ENCODE measurements at regions not wholly inside any gene's neighbourhood (a gene's known extent, or its start where the extent isn't known, plus 50 kb on each side); places are given as distances from the start of the nearest gene placed in this dataset.

DNA sequence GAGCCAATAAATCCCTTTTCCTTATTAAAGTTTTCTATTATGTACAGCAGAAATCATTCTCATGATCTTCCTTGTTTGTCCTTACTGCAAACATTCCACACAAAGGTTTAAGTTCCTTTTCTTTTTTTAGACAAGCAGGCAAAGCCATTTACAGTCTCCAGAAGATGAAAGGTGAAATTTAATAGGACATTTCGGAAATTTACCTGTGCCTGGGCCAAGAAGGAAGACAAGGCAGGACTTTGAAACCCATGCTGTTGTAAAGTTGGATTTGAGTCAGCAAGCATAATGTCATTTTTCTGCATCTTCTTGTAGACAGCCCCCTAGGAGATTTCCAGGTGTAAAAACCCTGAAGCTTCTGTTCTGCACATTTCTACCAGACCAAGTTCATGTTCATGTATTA is 188.1 kb downstream of the PAPSS1 start:
- TF ChIP-seq, protein P1, sequence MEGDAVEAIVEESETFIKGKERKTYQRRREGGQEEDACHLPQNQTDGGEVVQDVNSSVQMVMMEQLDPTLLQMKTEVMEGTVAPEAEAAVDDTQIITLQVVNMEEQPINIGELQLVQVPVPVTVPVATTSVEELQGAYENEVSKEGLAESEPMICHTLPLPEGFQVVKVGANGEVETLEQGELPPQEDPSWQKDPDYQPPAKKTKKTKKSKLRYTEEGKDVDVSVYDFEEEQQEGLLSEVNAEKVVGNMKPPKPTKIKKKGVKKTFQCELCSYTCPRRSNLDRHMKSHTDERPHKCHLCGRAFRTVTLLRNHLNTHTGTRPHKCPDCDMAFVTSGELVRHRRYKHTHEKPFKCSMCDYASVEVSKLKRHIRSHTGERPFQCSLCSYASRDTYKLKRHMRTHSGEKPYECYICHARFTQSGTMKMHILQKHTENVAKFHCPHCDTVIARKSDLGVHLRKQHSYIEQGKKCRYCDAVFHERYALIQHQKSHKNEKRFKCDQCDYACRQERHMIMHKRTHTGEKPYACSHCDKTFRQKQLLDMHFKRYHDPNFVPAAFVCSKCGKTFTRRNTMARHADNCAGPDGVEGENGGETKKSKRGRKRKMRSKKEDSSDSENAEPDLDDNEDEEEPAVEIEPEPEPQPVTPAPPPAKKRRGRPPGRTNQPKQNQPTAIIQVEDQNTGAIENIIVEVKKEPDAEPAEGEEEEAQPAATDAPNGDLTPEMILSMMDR (IDR thresholded peaks at IDR 0.05) = no peak
- no peak for DNase-seq (ENCODE audit: low spot score)
- ATAC-seq (ENCODE audit: low FRiP score) = no peak

DNA sequence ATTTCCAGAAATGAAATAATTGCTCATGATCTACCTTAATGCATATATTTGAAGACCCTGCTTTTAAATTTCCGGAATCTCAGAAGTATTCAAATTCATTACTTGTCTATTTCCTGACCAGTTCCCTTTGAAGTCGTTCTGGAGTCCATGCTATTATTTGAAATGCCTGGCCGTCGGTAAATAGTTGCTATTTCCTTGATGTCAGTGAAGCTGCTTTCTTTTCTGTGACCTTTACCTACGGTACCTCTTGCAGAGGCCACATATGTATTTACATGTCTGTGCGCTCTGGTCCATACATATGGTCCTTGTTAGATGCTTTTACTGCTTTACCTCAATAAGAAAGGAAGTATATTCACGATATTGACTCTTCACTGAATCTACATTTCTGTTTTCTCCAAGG is 199.7 kb downstream of the PAPSS1 start:
- TF ChIP-seq, protein P1 (IDR thresholded peaks at IDR 0.05) = no peak
- ATAC-seq (ENCODE audit: low FRiP score) = no peak
- no peak for DNase-seq (ENCODE audit: low spot score)

DNA sequence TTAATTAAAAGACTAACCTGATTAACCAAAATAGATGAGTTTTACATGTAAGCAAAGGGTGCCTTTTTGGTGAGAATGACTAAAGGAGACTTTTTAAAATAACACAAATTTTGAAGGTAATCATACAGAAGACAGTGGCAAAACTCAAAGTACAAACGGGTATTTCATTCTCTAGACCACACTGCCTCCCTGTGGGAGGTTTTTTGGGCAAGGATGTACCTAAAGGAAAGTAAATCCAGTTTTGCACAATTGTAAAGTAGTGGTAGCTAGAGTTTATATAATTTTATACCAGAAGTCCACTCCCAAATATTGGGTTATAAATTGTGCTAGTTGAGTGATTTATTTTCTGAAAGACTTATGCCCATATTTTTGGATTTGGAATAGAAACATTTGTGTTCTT is 201.0 kb downstream of the PAPSS1 start:
- TF ChIP-seq, protein P1 (IDR thresholded peaks at IDR 0.05) = no peak
- DNase-seq (ENCODE audit: low spot score) = no peak
- ATAC-seq (ENCODE audit: low FRiP score) = no peak

DNA sequence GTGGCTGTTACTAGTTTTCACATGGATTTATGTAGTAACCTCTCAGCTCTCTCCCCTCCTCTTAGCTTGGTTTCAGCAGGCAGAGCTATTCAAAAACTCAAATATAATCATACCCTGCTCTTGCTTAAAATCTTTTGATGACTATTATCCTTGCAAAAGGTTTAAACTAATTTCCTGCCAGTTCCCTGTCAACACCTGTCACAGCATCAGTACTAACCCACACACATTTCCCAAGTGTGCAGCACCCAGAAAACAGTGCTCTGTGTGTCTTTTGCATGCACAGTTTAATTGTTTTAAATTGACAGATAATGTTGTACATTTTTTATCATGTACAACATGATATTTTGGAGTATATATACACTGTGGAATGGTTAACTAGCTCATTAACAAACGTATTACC is 202.0 kb downstream of the PAPSS1 start:
- TF ChIP-seq, protein P1 (IDR thresholded peaks at IDR 0.05) = no peak
- DNase-seq (ENCODE audit: low spot score) (no peak), ATAC-seq (ENCODE audit: low FRiP score) (no peak)

DNA sequence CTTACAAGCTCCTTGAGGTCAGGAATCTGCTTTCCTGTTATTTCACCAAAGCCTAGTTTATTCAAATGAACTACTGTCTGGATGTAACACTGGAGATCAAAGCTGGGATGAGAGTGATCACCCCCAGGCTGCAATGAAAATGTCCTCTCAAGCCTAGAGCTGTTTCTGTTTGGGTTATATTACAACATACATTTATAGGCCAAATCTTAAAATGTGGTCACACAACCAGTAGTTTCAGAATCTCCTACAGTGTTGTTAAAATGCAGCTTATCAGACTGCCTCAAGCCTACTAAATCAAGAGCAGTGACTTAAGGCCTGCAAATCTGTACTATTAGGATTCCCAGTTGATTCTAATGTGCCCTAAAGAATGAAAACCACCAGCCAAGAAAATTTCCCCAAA is 207.5 kb downstream of the PAPSS1 start:
- no peak for DNase-seq (ENCODE audit: low spot score)
- ATAC-seq (ENCODE audit: low FRiP score) = no peak
- TF ChIP-seq, protein P1 (IDR thresholded peaks at IDR 0.05) = no peak

DNA sequence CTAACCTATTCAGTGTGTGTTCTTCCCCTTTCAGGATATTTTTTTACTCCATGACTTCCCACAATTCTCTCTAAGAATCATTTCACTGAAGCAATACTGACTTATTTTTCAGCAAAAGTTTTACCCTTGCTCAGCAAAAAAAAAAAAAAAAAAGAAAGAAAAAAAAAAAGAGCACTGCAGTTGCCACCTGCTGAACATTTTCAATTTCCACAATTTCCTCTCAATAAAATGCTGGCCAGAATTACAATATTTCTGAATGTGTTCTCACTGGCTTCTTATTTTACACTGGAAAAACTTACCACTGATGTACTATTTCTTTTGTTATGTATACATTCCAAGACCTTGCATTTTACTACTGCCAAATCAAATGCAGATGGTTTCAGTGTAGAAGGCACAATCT is 210.4 kb downstream of the PAPSS1 start:
- ATAC-seq (ENCODE audit: low FRiP score) (no peak), DNase-seq (ENCODE audit: low spot score) (no peak)
- TF ChIP-seq, protein P1 (IDR thresholded peaks at IDR 0.05) = no peak

DNA sequence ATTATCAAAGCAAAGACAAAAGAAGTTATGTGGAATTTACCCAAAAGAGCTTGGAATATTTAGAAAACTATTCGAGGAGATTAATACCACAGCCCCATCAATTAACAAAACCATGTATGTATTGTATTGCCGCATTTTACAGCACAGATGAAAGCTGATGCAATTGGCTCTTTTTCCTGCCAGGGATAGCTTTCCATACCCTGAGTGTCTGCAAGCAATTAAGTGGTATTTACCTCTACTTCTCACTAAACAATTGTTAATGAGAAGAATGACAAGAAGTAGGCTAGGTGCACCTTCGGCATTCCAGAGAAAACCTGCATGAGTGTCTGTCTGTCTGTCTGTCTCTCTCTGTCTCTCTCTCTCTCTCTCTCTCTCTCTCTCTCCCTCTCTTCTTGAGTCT is 219.5 kb downstream of the PAPSS1 start:
- no peak for ATAC-seq (ENCODE audit: low FRiP score)
- TF ChIP-seq, protein P1 (IDR thresholded peaks at IDR 0.05) = no peak
- no peak for DNase-seq (ENCODE audit: low spot score)
